HG03575 (cell line): ENCODE measurements at regions not wholly inside any gene's neighbourhood (a gene's known extent, or its start where the extent isn't known, plus 50 kb on each side); places are given as distances from the start of the nearest gene placed in this dataset.

Experiments used
- ATAC-seq: cut with Tn5 transposase; IDR thresholded peaks from one replicate; pipeline ENCODE4 v1.9.1; 2021; ENCODE audit not compliant: unreplicated experiment, insufficient number of reproducible peaks, low FRiP score; ENCODE audit errors: extremely low read depth

DNA sequence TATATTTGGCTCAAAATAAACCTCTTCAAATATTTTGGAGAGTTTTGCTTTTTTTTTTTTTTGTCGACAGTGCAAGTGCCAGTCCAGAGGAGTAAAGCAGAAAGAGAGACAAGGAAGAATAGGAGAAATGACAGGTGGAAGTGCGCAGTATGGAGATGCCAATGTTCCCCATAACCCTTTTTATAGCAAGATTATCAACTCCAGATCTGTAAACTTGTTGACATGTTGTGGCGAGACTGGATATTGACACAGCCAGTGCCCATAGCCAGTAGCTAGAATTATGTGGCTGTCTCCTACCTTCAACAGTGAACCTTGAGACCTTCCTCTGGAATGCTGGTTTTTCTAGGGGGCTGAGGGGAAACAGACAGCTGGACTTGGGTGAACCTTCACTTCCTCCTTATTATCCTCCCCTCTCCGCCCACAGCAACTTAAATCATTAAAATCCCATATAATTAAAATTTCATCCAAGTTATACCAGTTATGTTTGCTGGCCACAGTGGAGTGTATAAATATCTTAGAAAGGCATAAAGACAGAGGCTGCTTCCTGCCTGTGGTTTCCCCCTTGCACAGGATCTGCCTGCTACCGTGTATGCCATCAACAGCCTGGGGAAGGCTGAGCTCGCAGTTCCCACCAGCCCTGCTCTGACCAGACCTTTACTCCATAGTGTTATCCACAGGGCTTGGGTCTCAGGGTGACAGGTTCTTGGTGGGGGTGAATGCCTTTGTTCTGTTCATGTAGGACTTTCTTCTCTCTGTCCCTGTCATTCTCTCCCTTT lies 112.3 kb upstream of the ANKH start:
- ATAC-seq, result no peak

DNA sequence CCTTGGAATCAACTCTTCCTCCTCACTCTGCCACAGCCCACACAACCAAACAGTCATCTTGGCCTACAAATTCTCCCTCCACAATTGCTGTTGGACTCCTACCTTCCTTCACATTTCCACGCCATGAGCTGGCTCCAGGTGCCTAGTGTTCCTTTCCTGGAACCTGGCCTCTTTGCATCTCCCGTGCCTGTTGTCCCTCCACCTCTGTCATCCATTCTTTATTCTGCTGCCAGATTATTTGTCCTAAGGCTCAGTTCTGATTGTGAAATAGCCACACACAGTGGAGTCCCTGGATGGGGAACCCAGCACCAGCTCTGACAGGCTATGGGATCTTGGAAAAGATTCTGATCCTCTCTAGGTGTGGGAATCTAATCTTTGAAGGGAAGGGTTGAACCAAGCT lies 109.1 kb upstream of the ANKH start:
- ATAC-seq, result no peak

DNA sequence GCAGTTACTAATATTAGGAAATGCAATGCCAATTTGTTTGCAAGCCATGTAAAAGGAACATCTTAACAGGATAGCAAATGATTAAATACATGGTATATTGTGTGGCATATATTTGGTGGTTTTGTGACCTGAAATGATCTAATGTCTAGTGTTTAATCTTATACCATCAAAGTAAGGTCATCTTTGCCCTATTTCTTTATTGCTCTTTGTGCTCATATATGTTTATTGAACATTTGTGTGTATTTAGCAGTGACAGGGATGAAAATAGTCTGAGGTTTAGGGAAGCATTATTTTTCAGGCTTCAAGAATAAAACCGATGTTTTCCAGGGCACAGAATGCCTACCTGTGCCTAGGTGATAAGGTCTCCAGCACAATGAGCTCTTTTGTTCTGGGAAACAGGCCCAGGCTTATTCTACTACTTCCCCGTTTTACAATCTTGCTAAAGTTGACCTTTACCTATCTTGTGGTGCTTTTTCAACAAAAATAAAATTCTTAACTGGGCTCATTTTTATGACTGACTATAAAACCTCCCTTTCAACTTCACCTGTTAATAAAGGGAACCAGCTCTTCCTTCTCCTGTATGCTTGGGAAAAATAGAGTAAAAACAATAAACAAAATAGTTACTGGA lies 105.6 kb upstream of the ANKH start:
- ATAC-seq, result no peak

DNA sequence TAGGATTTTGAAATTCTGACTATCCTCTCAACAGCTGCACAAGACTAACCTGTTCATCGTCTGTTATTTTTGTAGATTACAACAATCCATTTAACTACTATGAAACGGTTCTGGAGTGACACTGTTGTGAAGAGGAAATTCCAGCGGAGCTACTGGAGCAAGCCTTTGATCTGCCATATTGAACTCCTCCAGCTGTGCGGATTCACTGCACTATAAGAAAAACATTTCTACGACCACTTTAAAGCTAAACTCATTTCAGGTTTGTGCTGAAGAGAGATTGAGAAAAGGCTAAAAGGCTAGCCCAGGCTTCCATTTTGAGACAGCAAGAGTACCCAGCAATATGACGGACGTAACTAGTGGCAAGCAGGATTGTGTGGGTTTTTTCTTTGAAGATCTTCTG lies 104.9 kb upstream of the ANKH start:
- no peak for ATAC-seq

DNA sequence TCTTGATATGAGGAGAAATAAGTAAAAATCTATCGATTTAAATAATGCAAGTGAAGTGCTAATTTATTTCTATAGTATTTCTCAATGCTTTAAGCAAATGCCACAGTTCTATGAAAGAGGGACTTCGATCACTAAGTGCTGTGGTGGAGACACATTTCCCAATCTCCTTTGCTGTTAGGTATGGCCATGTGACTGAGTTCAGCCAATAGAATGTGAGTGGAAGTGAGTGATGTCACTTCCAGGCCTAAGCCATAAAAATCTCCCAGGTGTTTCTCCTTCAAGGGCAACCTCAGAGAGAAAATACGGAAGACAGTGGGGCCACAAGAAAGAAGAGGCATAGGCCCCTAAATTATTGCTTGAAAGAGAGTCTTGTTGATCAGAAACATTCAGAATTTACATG lies 100.3 kb upstream of the ANKH start:
- ATAC-seq, result no peak

DNA sequence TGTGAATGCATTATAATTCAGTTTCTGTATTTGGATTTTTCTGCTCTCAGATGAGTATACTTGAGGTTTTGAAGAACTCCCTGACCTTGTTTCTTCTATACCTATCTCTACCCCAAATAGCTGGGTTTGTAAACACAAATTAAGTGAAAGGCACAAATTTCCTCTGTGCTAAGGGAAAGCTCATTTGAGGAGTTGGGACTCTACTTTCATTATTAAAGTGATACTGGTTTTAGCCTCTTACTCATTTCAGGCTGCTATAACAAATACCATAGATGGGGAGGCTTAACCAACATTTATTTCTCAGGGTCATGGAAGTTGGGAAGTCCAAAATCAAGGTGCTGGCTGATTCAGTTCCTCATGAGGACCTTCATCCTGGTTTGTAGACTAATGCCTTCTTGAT lies 97.2 kb upstream of the ANKH start:
- ATAC-seq, result no peak

DNA sequence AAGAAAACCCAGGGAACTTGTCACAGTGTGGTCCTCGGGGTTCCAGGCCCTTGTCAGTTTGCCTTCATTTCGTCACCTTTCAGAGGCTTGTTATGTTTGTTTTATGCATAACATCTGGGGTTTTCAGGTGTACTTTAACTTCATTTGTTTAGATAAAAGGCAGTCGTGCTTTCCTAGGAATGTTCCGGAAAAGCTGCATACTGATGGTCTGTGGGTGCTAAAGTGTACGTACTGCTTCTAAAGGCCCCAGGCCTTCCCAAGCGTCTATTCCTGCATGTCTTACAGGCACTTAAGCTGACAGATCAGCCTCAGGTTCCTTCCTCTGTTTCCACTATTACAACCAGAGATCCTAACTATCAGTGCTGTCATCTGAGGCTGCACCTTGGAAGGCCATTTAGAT lies 95.6 kb upstream of the ANKH start:
- no peak for ATAC-seq

DNA sequence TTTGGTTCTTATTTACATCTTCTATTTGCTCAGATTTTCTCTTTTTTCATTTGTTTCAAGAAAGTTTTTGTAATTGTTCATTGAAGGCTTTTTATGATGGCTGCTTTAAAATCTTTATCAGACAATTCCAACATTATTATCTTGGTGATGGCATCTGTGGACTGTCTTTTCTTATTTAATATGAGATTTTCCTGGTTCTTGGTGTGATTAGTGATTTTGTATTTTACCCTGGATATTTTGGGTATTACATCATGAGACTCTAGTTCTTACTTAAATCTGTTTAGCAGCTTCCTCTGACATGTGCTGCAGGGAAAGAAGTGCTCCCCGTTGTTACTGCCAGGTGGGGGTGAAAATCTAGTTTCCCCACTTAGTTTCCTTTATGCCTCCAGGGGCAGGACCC lies 94.2 kb upstream of the ANKH start:
- ATAC-seq, result no peak

DNA sequence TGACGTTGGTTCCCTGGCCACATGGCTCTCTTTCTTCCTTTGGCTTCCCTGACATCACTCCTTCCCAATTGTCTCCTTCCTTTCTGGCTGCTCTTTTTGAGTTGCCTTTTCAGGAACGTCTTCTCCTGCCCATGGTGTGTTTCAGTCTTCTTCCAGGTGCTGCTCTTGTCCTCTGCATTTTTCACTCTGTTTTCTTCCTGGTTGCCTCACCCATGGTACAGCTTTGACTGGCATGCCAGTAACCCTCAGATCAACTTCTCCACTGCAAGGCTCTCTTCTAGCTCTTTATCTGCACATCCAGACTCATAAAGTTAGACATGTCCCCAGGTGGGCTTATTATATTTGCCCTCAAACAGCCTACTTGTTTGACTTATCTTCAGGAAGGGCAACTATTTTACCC lies 91.0 kb upstream of the ANKH start:
- no peak for ATAC-seq

DNA sequence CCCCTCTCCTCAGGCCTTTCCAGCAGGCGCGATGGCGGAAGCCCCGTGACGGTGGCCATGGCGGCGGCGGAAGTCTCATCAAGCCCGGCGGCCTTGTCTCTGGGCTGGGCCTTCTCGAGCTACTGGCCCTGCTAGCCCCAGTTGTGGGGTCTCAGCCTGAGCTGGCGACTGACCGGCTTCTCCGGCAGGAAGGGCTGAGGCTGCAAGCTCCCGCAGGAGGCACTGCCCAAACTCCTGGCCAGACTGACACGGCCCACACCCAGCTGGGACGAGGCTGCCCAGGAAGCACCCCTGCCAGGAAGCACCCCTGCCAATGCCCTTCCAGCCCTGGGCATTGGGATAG lies 88.5 kb upstream of the ANKH start:
- ATAC-seq, result no peak

DNA sequence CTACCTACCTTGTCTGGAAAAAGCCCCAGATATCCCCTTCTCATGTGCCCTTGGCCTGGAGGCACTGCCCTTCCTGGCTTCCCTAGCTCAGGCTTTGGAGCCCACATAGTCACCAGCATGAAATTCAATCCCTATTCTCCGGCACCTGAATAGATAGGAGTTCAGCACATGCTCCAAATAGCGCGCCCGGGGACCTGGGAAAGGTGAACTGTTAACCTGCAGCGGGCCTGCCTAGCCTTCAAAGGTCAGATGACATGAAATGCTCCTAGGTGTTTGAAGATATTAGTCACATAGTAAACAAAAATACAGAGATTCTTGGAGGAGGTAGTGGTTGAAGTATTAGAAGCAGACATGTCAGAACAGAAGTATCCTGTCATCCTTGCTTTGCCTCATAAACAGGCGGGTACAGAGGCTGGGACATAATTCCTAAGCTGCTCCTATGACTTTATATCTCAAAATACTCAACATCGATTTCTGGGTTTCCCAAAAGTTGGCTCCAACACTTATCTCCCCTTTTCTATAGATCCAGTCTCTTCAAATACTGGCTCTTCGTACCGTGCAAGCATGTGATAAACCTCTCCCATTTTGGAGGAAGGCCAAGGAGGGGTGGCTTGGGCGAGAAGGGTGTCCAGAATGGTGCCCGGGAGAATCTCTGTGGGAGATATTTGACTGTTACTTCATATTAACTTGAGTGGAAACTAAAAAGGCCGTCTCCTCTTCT lies 88.0 kb upstream of the ANKH start:
- ATAC-seq, result no peak

DNA sequence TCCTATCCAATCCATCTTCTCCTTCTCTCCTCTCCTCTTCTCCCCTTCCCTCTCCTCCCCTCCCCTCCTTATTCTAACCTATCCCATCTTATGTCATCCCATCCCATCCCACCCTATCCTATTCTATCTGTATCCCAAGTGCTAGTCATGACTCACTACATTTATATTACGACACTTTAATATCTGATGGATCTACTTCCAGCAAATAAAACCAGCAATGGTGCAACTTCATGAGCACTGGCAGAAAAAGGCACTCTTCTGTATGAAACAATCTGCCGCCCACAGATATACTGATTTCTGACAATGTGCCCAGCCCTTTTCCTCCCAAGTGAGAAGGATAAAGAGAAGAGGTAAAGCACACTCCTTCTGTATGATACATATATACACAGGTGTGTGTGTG lies 86.6 kb upstream of the ANKH start:
- ATAC-seq, result no peak

DNA sequence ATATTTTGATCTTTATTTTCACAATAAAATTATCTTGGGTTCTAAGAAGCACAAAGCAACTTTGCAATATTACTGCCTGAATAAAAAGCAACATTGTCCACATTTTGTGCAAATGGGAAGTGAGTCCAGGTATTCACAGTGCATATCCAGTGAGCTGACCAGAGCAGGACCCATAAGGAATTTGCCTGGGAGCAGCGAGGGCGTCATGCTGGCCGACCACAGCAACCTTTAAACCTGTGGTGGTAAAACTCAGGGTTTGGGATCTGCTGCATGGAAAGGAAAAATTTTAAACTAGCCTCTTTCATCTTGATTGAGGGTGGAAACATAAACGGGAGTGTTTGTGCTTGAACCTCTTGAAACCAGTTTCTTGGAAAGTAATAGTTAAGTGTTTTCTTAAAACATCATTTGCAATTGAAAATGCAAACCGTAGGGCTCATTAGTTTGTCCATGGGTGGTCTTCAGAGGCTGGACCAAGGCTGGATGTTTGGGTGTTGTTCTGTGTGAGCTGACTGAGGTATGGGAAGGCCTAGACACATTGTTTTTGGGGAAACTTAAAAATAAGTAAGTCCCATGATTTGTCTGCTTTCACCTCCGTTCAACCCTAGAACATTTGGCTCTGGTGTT lies 85.0 kb upstream of the ANKH start:
- ATAC-seq, result no peak

DNA sequence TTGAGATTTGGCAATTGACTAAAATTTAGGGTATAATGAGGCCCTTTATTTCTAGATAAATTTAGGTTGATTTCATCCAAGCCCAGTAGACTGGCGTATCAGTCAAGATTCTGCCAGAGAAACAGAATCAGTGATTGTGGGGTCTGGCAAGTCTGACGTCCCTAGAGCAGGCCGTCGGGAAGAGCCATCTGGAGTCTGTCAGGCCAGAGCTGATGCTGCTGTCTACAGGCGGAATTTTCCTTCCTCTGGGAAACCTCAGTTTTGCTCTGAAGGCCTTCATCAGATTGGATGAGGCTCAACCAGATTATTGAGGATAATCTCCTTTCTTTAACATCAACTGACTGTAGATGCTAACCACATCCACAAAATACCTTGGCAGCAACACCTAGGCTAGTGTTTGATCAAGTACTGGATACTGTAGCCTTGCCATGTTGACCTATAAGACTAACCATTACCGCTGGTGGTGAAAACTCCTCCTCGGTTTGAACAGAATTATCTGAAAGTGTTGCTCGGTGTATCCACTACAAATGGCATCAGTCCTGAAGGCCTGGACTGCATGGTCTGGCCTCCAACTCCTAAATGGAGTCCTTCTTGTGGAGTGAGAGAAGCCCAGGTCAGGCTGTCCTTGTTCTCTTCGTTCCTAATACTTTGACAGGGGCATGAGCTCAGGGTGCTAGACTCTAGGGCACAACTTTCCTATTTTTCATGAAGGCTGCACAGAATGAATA lies 83.2 kb upstream of the ANKH start:
- ATAC-seq, result no peak

DNA sequence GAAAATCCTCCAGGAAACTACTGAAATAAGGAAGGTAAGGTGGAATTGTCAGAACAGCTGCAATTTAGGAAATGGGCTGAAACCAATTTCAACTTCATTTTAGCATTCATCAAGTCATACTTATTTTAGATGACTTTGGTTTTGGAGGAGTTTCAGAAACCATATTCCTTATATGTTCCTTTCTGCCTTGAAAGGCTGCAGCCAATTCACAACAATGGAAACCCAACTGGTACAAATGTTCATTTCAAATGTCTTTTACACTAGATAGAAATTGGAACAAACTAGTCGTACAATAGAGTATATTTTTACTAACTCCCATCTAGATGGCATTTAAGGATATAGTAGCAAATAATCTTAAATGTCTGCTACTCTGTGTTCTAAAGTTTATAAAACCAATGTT lies 82.6 kb upstream of the ANKH start:
- no peak for ATAC-seq

DNA sequence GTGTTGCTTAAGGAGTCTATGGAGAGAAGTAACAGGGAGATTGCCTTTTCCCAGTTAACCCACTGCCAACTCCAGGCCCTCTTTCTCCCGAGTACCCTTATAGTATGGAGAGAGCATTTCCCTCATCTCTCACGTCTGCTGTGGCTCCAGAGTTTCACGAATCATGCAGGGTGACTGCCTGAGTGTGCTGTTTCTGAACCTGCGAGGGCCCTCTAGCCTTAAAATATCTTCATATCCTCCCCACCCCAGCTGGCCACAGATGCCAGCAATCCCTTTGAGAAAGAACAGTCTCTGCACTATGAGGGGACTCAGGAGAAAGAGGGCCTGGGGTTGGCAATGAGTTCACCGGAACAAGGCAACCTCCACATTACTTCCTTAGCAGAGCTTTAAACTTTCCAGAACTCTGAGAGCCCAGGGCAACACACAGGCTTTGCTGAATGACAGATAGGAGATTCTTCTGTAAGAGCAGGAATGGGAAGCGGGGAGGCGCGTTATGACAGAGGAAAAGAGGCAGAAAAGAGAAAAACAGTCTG lies 81.6 kb upstream of the ANKH start:
- no peak for ATAC-seq

DNA sequence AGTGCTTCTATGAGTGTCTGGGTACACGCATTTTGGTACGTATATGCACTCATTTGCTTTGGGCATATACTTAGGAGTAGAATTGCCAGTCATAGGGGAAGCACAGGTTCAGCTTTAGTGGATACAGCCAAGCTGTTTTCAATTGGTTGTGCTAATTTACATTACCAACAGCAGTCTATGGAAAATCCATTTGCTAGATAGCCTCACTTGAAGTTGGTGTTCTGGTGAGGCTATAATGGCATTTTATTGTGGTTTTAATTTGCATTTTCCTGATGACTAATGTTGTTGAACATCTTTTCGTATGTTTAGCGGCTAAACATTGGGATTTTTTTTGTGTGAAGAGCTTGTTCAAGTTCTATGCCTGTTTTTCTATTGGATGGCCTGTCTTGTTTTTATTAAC lies 76.8 kb upstream of the ANKH start:
- no peak for ATAC-seq

DNA sequence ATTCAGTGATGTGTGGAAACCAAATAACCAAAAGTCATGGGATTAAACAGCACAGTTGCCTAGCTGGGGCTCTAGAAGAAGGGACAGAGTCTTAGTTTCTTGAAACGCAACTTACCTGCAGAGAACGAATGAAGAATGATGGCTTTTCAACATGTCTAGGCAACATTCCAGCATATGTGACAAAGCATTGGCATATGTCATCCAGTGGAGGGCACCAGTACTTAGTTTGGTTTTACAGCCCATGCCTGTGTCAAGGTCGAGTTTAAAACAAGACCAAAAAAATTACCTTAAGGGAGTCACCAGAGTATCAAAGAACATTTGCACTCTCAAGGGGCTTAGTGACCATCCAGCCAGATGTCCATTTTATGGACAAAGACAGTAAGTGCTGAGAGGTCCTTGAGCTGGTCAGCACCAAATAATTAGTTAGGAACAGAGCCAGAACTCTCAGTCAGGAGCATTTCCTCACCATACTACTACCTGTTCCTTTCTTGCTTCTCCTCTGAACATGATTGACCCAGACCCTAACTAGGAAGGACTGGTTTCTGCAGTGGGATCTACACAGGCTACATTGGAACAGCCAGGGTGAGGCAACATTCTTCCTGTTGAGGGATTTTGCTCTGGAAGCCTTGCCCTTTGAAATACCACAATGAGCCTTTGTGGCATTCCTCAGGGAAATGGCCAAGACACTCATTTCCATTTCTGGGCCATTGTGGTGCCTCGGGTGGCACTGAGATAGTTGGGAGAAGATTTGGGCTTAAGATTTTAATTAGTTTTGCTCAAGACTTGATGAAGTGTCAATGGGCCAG lies 75.4 kb upstream of the ANKH start:
- ATAC-seq, result no peak
